Uterus (tissue), 2 donors: ENCODE measurements at regions not wholly inside any gene's neighbourhood (a gene's known extent, or its start where the extent isn't known, plus 50 kb on each side); places are given as distances from the start of the nearest gene placed in this dataset.

Experiments
- POLR2A ChIP-seq, 2 donors: fragments of 450-650 bp; IDR thresholded peaks; one replicate each; pipeline ENCODE4 v1.6.1; 2016; ENCODE audit warnings: antibody characterized with exemption in 2 of 2, mild to moderate bottlenecking in 1 of 2, moderate library complexity in 1 of 2
- TF ChIP-seq, protein P1 (sequence below), 4 experiments: fragments of 200-600 bp in 2 of 4; fragments of 450-650 bp in 2 of 4; sonication (generic) in 2 of 4; IDR thresholded peaks; one replicate each; pipeline ENCODE4 v1.5.1; 2016 to 2019; ENCODE audit warnings: antibody characterized with exemption in 4 of 4, mild to moderate bottlenecking in 2 of 4, moderate library complexity in 1 of 4

DNA sequence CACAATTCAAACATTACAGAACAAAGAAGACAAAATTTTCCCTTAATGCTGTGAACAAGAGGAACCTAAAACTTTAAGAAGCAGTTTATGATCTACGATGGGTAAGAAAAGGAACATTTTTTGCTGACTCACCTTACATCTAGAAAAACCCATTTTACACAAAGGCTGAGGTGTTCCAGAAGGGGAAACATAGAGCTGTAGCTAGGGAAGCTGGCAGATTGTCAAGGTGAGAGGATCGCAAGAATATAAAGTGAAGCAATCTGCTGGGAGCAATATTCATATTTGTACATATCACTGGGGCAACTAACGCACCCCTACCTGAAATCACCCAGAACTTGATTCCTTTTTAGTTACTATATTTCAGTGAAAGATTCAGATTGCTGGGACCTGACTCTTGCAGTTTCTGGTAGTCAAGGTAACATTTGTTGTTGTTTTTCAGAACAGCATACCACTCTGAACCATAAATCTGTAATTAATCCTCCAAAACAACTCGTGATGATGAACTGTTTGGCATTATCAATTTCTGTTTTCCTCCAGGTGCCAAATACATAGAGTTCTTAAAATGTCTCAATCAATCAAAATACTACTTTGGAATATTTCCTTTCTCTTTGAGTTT lies 184.1 kb upstream of the LRRC3B start:
- TF ChIP-seq, protein P1, sequence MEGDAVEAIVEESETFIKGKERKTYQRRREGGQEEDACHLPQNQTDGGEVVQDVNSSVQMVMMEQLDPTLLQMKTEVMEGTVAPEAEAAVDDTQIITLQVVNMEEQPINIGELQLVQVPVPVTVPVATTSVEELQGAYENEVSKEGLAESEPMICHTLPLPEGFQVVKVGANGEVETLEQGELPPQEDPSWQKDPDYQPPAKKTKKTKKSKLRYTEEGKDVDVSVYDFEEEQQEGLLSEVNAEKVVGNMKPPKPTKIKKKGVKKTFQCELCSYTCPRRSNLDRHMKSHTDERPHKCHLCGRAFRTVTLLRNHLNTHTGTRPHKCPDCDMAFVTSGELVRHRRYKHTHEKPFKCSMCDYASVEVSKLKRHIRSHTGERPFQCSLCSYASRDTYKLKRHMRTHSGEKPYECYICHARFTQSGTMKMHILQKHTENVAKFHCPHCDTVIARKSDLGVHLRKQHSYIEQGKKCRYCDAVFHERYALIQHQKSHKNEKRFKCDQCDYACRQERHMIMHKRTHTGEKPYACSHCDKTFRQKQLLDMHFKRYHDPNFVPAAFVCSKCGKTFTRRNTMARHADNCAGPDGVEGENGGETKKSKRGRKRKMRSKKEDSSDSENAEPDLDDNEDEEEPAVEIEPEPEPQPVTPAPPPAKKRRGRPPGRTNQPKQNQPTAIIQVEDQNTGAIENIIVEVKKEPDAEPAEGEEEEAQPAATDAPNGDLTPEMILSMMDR (IDR thresholded peaks at IDR 0.05): no peak
- TF ChIP-seq POLR2A (IDR thresholded peaks at IDR 0.05): no peak
